ENCODE measurements at regions not wholly inside any gene's neighbourhood (a gene's known extent, or its start where the extent isn't known, plus 50 kb on each side); places are given as distances from the start of the nearest gene placed in this dataset.
A peak's percentile ranks its signal among the peaks of the same experiment; 100 is the strongest.
"Not testable (repeated sequence)": the region's sequence is repeated elsewhere in the genome, so short reads cannot be mapped to it uniquely, and the experiment has no call there.

DNA sequence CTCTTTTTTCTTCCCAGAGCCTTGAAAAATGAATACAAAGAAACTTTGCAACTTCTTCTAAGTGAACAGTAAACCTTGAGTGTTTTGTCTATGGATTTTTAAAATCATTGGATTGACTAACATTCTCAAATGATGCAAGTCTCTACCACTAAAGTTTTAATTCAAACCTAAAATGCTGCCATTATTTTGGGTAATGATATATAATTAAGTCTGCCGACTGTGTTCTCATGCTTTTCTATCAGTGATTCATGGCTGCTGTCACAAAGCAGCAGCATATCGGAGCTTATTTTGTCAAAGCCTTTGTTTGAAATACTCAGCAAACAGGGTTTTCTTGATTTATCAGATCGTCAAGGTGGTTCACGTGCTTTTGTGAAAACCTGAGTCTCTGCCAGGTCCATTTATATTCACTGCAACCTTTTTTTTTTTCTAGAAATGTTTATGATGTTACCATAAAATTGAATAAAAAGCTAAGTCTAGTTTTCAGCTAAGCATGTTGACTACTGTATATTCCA is 96.3 kb downstream of the GJA1 start:
- H3K36me3 Mint-ChIP-seq (ENCODE audit: low read depth), result no peaks in the 10 kb centered on the region
- no peaks in the 10 kb centered on the region for H3K27me3 Mint-ChIP-seq
- H3K27ac Mint-ChIP-seq, result no peak overlapping the region
- no peaks in the 10 kb centered on the region for H3K4me1 Mint-ChIP-seq
- no peak for ATAC-seq (replicated peaks)
- H3K9me3 Mint-ChIP-seq, result no peaks in the 10 kb centered on the region
- no peak overlapping the region for H3K4me3 Mint-ChIP-seq

DNA sequence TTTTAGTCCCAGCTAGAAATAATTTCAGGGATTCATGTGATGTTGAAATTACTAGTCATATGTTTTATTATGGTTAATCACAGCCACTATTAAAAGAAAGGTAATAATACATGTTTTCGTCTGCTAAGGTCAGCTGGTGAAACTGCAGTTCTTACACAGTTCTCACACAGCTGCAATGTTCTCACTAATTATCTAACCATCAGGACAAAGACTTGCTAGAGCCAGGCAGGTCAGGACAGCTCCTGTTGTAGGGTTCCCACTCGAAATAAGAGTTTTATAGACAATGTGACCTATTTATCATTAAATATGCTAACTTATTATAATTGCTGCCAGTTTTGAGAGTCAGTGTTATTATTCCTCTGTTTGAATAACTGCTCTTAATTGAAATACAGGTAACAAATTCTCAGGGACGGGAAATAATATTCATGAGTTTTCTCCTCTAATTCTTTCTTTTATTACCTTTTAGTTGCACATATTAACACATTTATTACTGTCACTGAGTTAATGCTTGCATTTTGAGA is 97.9 kb downstream of the GJA1 start:
- Mint-ChIP-seq H3K4me1 (no peaks in the 10 kb centered on the region), H3K27ac (no peak overlapping the region), H3K4me3 (no peak overlapping the region), H3K36me3 (ENCODE audit: low read depth) (no peaks in the 10 kb centered on the region), H3K9me3 (no peaks in the 10 kb centered on the region), H3K27me3 (no peaks in the 10 kb centered on the region)
- no peak for ATAC-seq (replicated peaks)

DNA sequence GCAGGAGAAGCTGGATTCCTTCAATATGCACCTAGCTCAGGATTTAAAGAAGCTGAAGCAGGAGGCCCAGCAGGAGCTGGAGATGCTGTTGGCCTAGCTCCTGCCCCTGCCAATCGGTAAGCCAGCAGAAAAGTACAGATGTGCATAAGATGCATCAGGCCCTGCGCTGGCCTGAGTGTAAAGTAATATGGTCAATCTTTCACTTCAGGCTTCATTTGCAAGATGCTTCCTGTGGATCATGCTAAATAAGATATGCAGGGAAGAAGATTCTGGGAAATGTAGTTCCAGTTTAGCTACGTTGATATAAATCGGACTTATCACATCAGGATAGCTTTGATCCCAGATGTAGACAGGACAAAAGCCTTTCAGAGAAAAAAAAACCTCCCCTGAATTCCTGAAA is 100.3 kb downstream of the GJA1 start:
- Mint-ChIP-seq H3K4me3 (no peak overlapping the region), H3K4me1 (no peaks in the 10 kb centered on the region), H3K27ac (no peak overlapping the region), H3K27me3 (no peaks in the 10 kb centered on the region), H3K9me3 (no peaks in the 10 kb centered on the region), H3K36me3 (ENCODE audit: low read depth) (no peaks in the 10 kb centered on the region)
- ATAC-seq (replicated peaks), result no peak

DNA sequence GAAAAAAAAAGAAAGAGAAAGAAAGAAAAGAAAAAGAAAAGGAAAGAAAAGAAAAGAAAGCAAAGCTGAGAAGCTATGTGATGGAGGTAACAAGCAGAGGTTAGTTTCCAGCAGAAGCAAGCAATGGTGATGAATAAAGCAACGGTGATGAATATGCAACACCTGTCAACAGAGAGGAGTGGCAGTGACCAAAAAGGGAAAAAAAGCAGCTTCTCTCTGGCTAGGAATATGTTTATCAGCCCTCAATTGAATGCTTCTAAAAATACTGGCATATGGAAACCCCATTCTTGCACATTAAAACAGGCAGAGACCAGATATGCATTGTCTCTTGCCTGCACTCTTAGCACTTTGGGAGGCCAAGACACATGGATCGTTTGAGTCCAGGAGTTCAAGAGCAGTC is 100.9 kb downstream of the GJA1 start:
- Mint-ChIP-seq H3K4me1 (no peaks in the 10 kb centered on the region), H3K4me3 (no peak overlapping the region), H3K27ac (no peak overlapping the region), H3K9me3 (no peaks in the 10 kb centered on the region), H3K27me3 (no peaks in the 10 kb centered on the region), H3K36me3 (ENCODE audit: low read depth) (no peaks in the 10 kb centered on the region)
- no peak for ATAC-seq (replicated peaks)

DNA sequence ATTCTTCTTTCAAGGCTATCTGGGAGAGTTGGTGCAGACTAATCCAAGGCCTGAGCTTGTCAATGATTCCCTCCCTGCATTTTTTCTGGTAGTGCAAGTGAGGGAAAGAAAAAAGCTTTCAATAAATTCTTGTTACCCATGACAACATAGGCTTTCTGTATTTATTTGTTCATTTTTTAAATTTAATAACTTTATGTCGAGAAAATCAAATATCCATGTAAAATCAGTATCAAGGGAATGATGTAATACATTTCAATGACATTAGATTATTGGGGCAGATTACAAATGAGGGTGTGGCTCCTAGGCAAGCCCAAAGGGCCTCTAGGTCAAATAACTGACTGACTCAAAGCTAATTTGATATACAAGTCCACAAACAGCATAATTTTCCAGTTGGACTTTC is 104.0 kb downstream of the GJA1 start:
- Mint-ChIP-seq H3K4me1 (no peaks in the 10 kb centered on the region), H3K27me3 (no peaks in the 10 kb centered on the region), H3K9me3 (no peaks in the 10 kb centered on the region), H3K36me3 (ENCODE audit: low read depth) (no peaks in the 10 kb centered on the region), H3K4me3 (no peak overlapping the region), H3K27ac (no peak overlapping the region)
- no peak for ATAC-seq (replicated peaks)

DNA sequence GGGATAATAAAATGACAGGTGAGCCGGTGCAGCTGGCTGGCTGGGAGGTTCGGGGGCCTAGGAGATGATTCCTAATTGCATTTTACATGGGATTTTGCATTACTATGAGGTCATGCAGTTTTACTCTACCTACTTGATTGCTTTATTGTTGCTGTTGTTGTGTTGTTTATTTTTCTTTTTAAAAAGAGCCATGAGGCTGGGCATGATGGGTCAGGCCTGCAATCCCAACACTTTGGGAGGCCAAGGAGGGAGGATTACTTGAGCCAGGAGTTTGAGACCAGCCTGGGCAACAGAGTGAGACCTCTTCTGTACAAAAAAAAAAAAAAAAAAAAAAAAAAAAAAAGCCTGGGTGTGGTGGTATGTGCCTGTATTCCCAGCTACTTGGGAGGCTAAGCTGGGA is 104.8 kb downstream of the GJA1 start:
- H3K27me3 Mint-ChIP-seq, result no peaks in the 10 kb centered on the region
- no peaks in the 10 kb centered on the region for H3K9me3 Mint-ChIP-seq
- H3K4me3 Mint-ChIP-seq, result no peak overlapping the region
- H3K36me3 Mint-ChIP-seq (ENCODE audit: low read depth), result no peaks in the 10 kb centered on the region
- no peaks in the 10 kb centered on the region for H3K4me1 Mint-ChIP-seq
- no peak for ATAC-seq (replicated peaks)
- no peak overlapping the region for H3K27ac Mint-ChIP-seq

DNA sequence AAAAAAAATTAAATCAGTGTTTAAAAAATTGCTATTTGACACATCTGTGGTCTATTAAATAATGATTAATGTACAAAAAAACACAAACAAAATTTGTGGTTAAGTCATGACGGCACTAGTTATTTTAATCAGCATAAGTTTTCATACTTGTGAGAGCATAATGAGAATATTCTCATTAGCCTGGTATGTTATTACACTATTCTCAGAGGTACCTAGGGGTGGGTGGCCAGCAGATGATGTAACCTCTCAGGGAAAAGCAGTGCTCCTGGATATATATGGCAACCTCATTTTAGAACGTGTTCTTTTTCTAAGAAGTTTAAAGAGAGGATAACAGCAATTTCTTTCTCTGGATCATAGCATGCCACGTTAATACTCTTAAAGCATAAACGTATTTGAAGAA is 109.2 kb downstream of the GJA1 start:
- H3K27me3 Mint-ChIP-seq, result peaks cover 3% of the 10 kb centered on the region
- H3K9me3 Mint-ChIP-seq, result no peaks in the 10 kb centered on the region
- ATAC-seq (replicated peaks), result no peak
- H3K4me1 Mint-ChIP-seq, result no peaks in the 10 kb centered on the region
- H3K27ac Mint-ChIP-seq, result no peak overlapping the region
- H3K36me3 Mint-ChIP-seq (ENCODE audit: low read depth), result no peaks in the 10 kb centered on the region
- H3K4me3 Mint-ChIP-seq, result no peak overlapping the region

DNA sequence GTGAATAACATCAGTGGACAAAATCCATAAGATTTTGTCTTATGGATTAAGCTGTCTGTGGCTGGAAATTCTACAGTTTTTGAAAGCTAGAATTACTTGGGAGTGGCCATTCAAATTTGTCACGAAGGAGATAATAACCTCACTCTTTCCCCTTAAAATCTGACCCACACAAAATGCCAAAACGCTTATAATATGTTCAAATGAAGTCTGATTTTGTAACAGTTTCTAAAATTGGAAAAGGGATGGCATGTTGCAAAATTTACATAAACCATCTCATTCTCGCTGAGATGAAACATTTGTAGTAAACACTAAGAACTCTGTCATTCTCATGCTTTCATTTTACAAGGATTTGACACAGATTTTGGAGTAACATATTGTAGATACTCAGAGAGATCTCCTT is 112.7 kb downstream of the GJA1 start:
- Mint-ChIP-seq H3K4me1 (no peaks in the 10 kb centered on the region), H3K27ac (no peak overlapping the region), H3K27me3 (peaks cover 3% of the 10 kb centered on the region), H3K4me3 (no peak overlapping the region), H3K36me3 (ENCODE audit: low read depth) (no peaks in the 10 kb centered on the region), H3K9me3 (no peaks in the 10 kb centered on the region)
- no peak for ATAC-seq (replicated peaks)

DNA sequence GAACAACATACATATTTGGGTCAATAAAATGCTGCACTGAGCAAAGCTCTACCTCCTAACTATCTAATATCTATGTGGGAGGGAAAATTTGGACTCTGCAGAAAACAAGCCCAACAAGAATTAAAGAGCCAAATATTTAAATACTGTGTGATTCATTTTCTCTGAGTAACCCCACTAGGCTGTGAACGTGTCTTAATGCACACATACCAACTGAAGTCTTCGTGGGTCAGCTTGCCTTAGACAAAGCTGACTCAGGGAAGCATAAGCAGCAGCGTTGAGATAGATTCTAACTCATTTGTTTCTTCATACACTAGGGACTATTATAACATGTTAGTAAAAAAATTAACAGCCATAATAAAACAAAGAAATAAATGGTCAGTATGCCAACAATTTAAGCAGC is 114.3 kb downstream of the GJA1 start:
- no peaks in the 10 kb centered on the region for H3K36me3 Mint-ChIP-seq (ENCODE audit: low read depth)
- ATAC-seq (replicated peaks), result peak; percentile 42
- no peaks in the 10 kb centered on the region for H3K9me3 Mint-ChIP-seq
- no peaks in the 10 kb centered on the region for H3K4me1 Mint-ChIP-seq
- no peak overlapping the region for H3K4me3 Mint-ChIP-seq
- H3K27me3 Mint-ChIP-seq, result peaks cover 3% of the 10 kb centered on the region
- H3K27ac Mint-ChIP-seq, result no peak overlapping the region

DNA sequence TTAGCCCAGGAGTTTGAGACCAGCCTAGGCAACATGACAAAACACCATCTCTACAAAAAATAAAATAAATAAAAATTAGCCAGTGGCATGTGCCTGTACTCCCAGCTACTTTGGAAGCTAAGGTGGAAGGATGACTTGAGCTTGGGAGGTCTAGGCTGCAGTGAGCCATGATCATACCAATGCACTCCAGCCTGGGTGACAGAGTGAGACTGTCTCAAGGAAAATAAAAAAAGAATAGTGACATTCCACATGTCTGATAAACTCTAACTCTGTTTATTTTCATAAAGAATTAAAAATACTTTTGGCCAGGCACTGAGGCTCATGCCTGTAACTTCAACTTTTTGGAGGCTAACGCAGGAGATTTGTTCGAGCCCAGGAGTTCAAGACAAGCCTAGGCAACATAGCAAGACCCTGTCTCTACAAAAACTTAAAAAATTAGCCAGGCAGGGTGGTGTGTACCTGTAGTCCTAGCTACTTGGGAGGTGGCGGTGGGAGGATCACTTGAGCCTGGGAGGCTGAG is 115.1 kb downstream of the GJA1 start:
- Mint-ChIP-seq H3K4me3 (no peak overlapping the region), H3K27ac (no peak overlapping the region), H3K4me1 (no peaks in the 10 kb centered on the region), H3K27me3 (peaks cover 3% of the 10 kb centered on the region), H3K9me3 (no peaks in the 10 kb centered on the region), H3K36me3 (ENCODE audit: low read depth) (no peaks in the 10 kb centered on the region)
- ATAC-seq (replicated peaks), result no peak

DNA sequence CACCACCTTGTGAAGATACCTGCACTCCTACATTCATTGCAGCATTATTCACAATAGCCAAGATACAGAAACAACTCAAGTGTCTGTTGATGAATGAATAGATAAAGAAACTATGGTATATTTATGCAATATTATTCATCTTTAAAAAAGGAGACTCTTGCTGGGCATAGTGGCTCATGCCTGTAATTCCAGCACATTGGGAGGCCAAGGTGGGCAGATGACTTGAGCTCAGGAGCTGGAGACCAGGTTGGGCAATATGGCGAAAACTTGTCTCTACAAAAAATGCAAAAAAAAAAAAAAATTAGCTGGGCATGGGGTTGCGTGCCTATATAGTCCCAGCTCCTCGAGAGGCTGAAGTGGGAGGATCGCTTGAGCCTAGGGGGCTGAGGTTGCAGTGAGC is 119.8 kb downstream of the GJA1 start:
- Mint-ChIP-seq H3K4me1 (no peaks in the 10 kb centered on the region), H3K9me3 (no peaks in the 10 kb centered on the region), H3K4me3 (no peak overlapping the region), H3K36me3 (ENCODE audit: low read depth) (no peaks in the 10 kb centered on the region), H3K27ac (no peak overlapping the region), H3K27me3 (no peaks in the 10 kb centered on the region)
- ATAC-seq (replicated peaks), result no peak

DNA sequence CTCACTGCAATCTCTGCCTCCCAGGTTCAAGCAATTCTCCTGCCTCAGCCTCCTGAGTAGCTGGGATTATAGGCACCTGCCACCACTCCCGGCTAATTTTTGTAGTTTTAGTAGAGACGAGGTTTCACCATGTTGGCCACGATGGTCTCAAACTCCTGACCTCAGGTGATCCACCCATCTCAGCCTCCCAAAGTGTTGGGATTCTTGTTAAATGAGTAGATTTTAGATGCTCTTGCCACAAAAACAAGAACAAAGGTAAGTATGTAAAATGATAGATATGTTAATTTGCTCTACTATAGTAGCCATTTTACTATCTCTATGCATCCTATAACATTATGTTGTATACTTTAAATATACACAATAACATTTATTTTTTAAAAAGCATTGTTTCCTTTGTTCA is 120.7 kb downstream of the GJA1 start:
- ATAC-seq (replicated peaks); H3K4me3 Mint-ChIP-seq; H3K27ac Mint-ChIP-seq; H3K4me1 Mint-ChIP-seq; H3K27me3 Mint-ChIP-seq; H3K36me3 Mint-ChIP-seq (ENCODE audit: low read depth); H3K9me3 Mint-ChIP-seq: not testable (repeated sequence)

DNA sequence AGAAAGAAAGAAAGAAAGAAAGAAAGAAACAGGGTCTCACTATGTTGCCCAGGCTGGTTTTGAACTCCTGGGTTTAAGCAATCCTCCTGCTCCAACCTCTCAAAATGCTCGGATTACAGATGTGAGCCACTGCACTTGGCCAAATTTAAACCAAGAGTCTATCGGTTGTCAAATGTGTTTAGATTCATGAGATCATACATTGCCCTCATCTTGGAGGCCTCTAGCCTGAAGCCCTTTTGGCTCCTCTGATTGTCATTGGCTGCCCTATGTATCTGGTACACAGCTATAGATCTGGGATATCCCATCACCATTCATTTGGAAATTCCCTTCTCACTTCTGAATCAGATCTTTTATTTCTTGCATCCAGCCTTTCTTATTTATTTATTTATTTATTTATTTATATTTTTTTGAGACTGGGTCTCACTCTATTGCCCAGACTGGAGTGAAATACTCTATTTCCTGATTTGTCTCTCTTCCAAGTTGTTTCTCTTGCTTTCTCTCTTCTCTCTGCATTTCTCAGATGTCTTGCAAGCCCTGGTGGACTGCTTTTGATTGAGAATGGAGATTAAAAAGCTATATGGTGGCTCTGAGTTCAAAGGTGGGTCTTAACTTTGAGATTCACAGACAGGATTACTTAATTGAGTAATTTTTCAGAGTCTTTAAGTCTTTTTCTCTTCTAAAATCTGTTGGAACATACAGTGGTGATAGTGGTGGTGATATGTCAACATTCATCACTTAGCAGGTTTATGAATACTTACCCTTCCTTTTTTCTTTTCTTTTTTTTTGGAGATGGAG is 121.9 kb downstream of the GJA1 start:
- Mint-ChIP-seq H3K4me3 (no peak overlapping the region), H3K4me1 (no peaks in the 10 kb centered on the region), H3K27ac (no peak overlapping the region), H3K27me3 (no peaks in the 10 kb centered on the region), H3K9me3 (no peaks in the 10 kb centered on the region), H3K36me3 (ENCODE audit: low read depth) (no peaks in the 10 kb centered on the region)
- ATAC-seq (replicated peaks), result no peak

DNA sequence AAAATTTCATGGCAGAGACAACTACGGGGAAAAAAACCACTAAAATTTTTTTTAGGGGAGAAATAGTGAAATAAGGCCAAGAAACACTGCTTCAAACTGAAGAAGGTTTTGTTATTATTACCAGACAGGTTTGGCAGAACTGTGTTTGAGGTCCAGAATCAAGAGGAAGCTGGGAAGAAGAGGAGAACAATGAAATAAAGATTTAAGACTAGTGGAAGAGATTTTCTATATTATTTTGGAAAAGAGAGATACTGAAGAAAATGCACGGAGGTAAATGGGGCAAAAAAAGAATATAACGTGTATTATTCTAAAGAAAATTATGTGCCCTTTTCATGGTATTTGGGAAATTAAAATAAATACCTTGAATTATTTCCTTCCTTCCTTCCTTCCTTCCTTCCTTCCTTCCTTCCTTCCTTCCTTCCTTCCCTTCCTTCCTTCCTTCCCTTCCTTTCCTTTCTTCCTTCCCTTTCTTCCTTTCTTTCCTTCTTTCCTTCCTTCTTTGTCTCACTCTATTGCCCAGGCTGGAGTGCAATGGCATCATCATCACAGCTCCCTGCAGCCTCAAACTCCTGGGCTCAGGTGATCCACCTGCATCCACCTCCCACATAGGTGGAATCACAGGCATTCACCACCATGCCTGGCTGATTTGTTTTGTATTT is 124.3 kb downstream of the GJA1 start:
- H3K27ac Mint-ChIP-seq, result no peak overlapping the region
- no peaks in the 10 kb centered on the region for H3K27me3 Mint-ChIP-seq
- H3K4me1 Mint-ChIP-seq, result no peaks in the 10 kb centered on the region
- peaks cover 10% of the 10 kb centered on the region for H3K9me3 Mint-ChIP-seq
- no peak overlapping the region for H3K4me3 Mint-ChIP-seq
- H3K36me3 Mint-ChIP-seq (ENCODE audit: low read depth), result no peaks in the 10 kb centered on the region
- no peak for ATAC-seq (replicated peaks)

DNA sequence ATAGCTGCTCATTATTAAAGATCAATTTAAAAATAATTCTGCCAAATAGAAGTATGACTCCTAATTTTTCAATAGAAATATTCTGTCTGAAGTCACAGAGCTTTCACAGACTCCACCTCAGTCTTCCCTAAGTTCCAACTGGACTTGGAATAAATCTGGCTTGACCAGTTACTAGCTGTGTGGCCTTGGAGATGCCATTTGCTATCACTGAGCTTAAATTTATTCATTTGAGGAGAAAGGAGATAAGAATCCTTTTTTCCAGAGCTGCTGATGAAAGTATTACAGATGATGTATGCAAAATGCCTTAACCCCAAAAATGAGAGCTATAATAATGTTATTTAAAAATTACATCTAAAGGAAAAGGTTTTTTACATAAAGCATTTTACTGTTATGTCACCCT is 125.0 kb downstream of the GJA1 start:
- H3K4me3 Mint-ChIP-seq, result no peak overlapping the region
- no peak for ATAC-seq (replicated peaks)
- H3K4me1 Mint-ChIP-seq, result no peaks in the 10 kb centered on the region
- H3K36me3 Mint-ChIP-seq (ENCODE audit: low read depth), result no peaks in the 10 kb centered on the region
- H3K27ac Mint-ChIP-seq, result no peak overlapping the region
- H3K9me3 Mint-ChIP-seq, result peaks cover 12% of the 10 kb centered on the region
- H3K27me3 Mint-ChIP-seq, result no peaks in the 10 kb centered on the region

All from activated T-helper 17 cell treated with anti-CD3 and anti-CD28 coated beads, Interleukin-2, amount 50 U/mL, for 72 hours (primary cell).